Spleen (tissue), 7 donors: ENCODE measurements at regions not wholly inside any gene's neighbourhood (a gene's known extent, or its start where the extent isn't known, plus 50 kb on each side); places are given as distances from the start of the nearest gene placed in this dataset.

Experiments used
- CTCF ChIP-seq, 11 experiments: fragments of 200-600 bp in 7 of 11; fragments of 450-650 bp in 4 of 11; sonication (generic) in 4 of 11; IDR thresholded peaks in 8 of 11; conservative IDR thresholded peaks in 3 of 11; 1 replicate in 7 of 11; 2 replicates in 4 of 11; pipeline versions ENCODE4 v1.4.0 to v1.8.0; 2016 to 2021; ENCODE audit warnings: antibody characterized with exemption in 11 of 11, inconsistent platforms in 4 of 11, mild to moderate bottlenecking in 1 of 11
- POLR2A ChIP-seq, 3 donors: fragments of 450-650 bp; IDR thresholded peaks; one replicate each; pipeline ENCODE4 v1.5.1; 2017; ENCODE audit warnings: antibody characterized with exemption in 3 of 3, mild to moderate bottlenecking in 1 of 3
- donor health status: DM: no; HTN: no; CAD: no; lungs with moderate emphysema.
- donor health status: DM: no; HTN: no; CAD: no.
- donor health status: DM: no; HTN: no; CAD: no.

DNA sequence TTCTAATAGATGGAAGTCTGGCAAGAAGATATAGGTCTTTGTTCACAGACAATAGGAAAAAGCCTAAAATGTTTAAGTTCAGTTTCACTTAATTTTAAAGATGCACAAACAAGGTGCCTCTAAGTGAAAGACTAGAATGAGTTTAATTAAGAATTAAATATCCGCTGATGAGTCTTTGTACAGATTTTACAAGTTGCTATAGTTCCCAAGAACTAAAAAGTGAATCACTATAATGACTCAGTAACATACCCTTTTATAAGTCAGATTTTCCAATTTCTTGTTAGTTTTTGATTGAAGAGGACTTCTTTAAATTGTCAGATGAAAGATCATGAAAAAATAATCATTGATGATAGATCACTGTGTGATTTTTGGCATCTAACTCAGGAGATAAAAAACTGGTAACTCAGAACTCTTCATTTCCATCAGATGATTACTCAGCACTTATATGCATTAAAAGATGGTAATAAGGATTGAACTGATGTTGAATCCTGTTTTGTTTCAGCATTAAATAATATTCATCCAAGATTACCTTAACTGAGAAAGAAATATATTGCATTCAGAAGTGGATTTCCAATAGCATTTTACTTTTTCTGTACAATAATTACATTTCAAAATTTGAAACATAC, 59.0 kb upstream of the ST6GALNAC3 start:
- TF ChIP-seq CTCF (IDR thresholded peaks at IDR 0.05 in 8 of 11, conservative IDR thresholded peaks at IDR 0.05 in 3 of 11) (no peak), POLR2A (IDR thresholded peaks at IDR 0.05) (no peak)
